HL-60 (cell line): ENCODE measurements at regions not wholly inside any gene's neighbourhood (a gene's known extent, or its start where the extent isn't known, plus 50 kb on each side); places are given as distances from the start of the nearest gene placed in this dataset.

Source experiments
- DNase-seq, 2 experiments: peaks; one replicate each; pipeline ENCODE4 v3.0.0-alpha.2; 2010 to 2020; ENCODE audit warnings: low read depth in 1 of 2, low spot score in 1 of 2
- H3K27ac ChIP-seq: fragments of 250-450 bp; sonication (Bioruptor Pico); replicated peaks from 2 replicates; pipeline ENCODE4 v1.5.1; 2020; ENCODE audit warnings: mild to moderate bottlenecking, moderate library complexity
- H3K27me3 ChIP-seq: fragments of 250-450 bp; sonication (Bioruptor Pico); 2 replicates; pipeline ENCODE4 v1.5.1; 2021; ENCODE audit warnings: mild to moderate bottlenecking, moderate library complexity; ENCODE audit not compliant: insufficient read depth, poor library complexity, severe bottlenecking
- H3K4me3 ChIP-seq: replicated peaks from 2 replicates; pipeline ENCODE4 v1.5.1; 2011; ENCODE audit warnings: mild to moderate bottlenecking, control low read depth, low read length; ENCODE audit not compliant: insufficient read depth
- GABPA ChIP-seq: IDR thresholded peaks from 2 replicates; pipeline ENCODE4 v1.6.1; 2012; ENCODE audit warnings: low read depth
- POLR2AphosphoS5 ChIP-seq: IDR thresholded peaks from 2 replicates; pipeline ENCODE4 v1.6.1; 2012; ENCODE audit warnings: low read depth
- SPI1 ChIP-seq: IDR thresholded peaks from 2 replicates; pipeline ENCODE4 v1.6.1; 2012; ENCODE audit warnings: low read depth, mild to moderate bottlenecking, borderline replicate concordance
- TF ChIP-seq, protein P1 (sequence below): IDR thresholded peaks from 2 replicates; pipeline ENCODE4 v1.6.1; 2012; ENCODE audit warnings: low read depth; ENCODE audit not compliant: insufficient replicate concordance
- TF ChIP-seq, protein P2 (sequence below): IDR thresholded peaks from one replicate; pipeline ENCODE4 v1.5.1; 2011; ENCODE audit warnings: low read length, control low read depth, inconsistent platforms; ENCODE audit not compliant: insufficient read depth

DNA sequence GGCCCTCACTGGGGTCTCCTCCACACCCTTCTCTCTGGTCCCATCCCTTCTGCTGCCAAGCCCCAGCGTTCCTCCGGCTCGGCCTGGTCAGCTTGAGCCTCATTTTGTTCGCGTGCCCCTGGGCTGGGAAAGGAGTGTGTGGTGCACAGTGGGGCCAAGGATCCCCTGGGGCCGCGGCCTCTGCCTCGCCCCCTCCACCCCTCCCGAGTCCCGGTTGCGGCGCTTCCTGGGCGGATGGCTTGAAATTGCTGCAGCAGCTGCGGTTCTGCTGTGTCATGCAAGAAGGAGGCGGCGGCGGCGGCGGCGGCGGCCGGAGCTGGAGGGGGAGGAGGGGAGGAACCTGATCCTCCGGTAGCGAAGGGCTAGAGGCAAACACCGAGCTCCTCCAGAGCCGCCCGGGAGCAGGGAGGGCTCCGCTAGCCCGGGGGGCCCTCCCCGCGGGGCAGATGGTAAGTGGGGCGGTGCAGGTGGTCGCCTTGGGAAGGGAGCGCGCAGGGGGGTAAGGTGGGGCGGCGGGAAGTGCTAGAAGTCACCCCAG lies 217.8 kb upstream of the MKLN1 start:
- DNase-seq: peak; percentile 66 to 86
- Histone ChIP-seq H3K27me3 (no peaks in the 10 kb centered on the region), H3K4me3 (peak overlapping the region; percentile 56), H3K27ac (peak overlapping the region; percentile 86)
- peak; percentile 54; the same call in 1 of the 2 replicates for TF ChIP-seq POLR2AphosphoS5
- TF ChIP-seq, protein P1, sequence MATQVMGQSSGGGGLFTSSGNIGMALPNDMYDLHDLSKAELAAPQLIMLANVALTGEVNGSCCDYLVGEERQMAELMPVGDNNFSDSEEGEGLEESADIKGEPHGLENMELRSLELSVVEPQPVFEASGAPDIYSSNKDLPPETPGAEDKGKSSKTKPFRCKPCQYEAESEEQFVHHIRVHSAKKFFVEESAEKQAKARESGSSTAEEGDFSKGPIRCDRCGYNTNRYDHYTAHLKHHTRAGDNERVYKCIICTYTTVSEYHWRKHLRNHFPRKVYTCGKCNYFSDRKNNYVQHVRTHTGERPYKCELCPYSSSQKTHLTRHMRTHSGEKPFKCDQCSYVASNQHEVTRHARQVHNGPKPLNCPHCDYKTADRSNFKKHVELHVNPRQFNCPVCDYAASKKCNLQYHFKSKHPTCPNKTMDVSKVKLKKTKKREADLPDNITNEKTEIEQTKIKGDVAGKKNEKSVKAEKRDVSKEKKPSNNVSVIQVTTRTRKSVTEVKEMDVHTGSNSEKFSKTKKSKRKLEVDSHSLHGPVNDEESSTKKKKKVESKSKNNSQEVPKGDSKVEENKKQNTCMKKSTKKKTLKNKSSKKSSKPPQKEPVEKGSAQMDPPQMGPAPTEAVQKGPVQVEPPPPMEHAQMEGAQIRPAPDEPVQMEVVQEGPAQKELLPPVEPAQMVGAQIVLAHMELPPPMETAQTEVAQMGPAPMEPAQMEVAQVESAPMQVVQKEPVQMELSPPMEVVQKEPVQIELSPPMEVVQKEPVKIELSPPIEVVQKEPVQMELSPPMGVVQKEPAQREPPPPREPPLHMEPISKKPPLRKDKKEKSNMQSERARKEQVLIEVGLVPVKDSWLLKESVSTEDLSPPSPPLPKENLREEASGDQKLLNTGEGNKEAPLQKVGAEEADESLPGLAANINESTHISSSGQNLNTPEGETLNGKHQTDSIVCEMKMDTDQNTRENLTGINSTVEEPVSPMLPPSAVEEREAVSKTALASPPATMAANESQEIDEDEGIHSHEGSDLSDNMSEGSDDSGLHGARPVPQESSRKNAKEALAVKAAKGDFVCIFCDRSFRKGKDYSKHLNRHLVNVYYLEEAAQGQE: no peak
- TF ChIP-seq, protein P2, sequence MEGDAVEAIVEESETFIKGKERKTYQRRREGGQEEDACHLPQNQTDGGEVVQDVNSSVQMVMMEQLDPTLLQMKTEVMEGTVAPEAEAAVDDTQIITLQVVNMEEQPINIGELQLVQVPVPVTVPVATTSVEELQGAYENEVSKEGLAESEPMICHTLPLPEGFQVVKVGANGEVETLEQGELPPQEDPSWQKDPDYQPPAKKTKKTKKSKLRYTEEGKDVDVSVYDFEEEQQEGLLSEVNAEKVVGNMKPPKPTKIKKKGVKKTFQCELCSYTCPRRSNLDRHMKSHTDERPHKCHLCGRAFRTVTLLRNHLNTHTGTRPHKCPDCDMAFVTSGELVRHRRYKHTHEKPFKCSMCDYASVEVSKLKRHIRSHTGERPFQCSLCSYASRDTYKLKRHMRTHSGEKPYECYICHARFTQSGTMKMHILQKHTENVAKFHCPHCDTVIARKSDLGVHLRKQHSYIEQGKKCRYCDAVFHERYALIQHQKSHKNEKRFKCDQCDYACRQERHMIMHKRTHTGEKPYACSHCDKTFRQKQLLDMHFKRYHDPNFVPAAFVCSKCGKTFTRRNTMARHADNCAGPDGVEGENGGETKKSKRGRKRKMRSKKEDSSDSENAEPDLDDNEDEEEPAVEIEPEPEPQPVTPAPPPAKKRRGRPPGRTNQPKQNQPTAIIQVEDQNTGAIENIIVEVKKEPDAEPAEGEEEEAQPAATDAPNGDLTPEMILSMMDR: no peak

DNA sequence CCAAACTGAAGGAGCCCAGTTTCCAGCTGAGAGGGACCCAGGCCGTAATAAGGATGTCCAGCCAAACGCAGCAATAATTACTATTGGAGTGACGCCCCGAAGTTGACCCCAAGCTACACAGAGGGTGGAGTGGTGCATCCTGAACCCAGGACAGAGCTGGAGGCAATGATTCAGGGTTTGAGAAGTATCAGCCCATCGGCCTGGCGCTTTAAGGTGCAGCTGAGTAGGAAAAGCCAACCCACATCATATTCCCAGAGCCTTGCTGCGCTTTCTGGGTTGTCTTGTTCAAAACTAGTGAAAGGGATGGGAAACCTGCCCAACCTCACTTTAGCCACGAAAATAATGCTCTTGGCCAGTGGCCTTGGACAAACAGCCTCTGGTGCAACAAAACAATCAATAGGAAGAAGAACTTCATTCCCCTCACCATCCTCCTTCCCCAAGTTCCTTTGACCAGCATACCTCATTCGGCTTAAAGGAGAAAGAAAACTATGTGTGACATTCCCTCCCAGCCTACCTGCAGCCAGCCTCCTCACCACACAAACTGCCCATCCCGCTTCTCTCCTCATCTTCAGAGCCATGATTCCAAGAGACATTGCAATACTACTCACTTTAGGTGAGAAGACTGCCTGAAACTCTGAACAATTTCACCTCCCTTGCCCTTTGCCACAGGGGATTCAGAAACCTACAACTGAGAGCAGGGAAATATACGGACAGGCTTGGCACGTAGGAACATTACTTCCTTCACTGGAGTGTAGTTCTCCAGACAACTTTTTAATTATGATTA lies 217.2 kb upstream of the MKLN1 start:
- TF ChIP-seq, protein P2: no peak
- TF ChIP-seq POLR2AphosphoS5: no peak
- TF ChIP-seq SPI1: no peak
- TF ChIP-seq GABPA: no peak
- peak overlapping the region; percentile 56 for H3K4me3 ChIP-seq
- no peaks in the 10 kb centered on the region for H3K27me3 ChIP-seq
- no peak for DNase-seq
- peak overlapping the region; percentile 86 for H3K27ac ChIP-seq

DNA sequence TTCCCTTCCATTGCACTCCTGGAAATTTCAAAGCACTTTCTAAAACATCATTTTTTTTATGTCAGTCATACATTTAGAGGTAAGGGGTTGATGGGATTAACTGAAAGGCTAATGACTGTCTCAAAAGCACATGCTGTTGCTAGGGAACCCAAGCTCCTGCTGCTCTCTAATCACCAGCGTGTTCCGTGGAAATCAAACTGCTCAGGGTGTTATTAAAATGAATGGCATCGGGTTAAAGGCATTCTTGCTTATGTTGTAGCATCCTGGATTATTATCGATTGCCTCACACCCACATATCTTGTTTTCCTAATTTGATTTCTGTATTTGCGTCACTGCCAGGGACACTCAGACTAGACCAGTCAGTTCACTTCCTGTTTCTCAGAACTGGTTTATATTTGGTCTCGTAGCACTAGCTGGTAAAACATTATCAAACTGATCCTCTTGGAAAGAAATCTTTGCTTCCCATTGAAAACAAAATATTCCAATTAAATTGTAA lies 216.5 kb upstream of the MKLN1 start:
- H3K4me3 ChIP-seq: 0 out of 2 replicates have a peak overlapping the region, but pooled peaks have one; percentile 1

DNA sequence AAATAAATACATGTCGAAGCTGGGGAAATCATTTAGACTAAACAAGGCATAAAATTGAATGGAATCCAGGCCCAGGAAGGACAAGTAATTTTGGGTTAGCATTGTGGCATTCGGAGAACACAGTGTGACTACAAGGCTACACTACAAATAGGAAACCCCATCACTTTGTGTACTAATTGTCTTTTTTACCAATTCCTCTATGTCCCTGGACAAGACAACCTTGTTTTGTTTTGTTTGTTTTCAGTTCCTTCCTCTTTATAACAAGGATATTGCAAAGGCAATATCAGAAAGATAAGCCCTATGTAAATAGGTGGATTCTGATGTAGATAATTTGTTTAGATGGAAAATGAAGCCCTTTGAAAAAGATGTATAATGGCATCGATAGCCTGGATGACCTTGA lies 215.9 kb upstream of the MKLN1 start:
- H3K27me3 ChIP-seq: no peaks in the 10 kb centered on the region
- no peak overlapping the region for H3K4me3 ChIP-seq
- no peak for DNase-seq
- peak overlapping the region; percentile 47 for H3K27ac ChIP-seq
- TF ChIP-seq, protein P2: no peak
- no peak for TF ChIP-seq SPI1
- no peak for TF ChIP-seq POLR2AphosphoS5
- no peak for TF ChIP-seq GABPA
- TF ChIP-seq, protein P1: no peak

More for the DNA sequence above, 216.5 kb upstream of the MKLN1 start:
- peak; percentile 98 for TF ChIP-seq SPI1
- no peak for TF ChIP-seq GABPA
- H3K27me3 ChIP-seq: no peaks in the 10 kb centered on the region
- peak overlapping the region; percentile 47 for H3K27ac ChIP-seq
- DNase-seq: peak in 1 of 2 experiments; percentile 42
